ENCODE measurements at regions not wholly inside any gene's neighbourhood (a gene's known extent, or its start where the extent isn't known, plus 50 kb on each side); places are given as distances from the start of the nearest gene placed in this dataset.

- TF ChIP-seq CTCF (IDR thresholded peaks at IDR 0.05) (no peak), SIN3A (IDR thresholded peaks at IDR 0.05; ENCODE audit: borderline replicate concordance, insufficient read depth, low read depth, low read length) (no peak), REST (IDR thresholded peaks at IDR 0.05; ENCODE audit: insufficient read depth in 1 of 2, low read depth in 2 of 2, low read length in 1 of 2) (no peak)
Observed at GRCh38 chr6:104396077-104396476, 463.6 kb downstream of the HACE1 start.

All from Panc1 (cell line).